ENCODE measurements at regions not wholly inside any gene's neighbourhood (a gene's known extent, or its start where the extent isn't known, plus 50 kb on each side); places are given as distances from the start of the nearest gene placed in this dataset.
"Not testable (repeated sequence)": the region's sequence is repeated elsewhere in the genome, so short reads cannot be mapped to it uniquely, and the experiment has no call there.

DNA sequence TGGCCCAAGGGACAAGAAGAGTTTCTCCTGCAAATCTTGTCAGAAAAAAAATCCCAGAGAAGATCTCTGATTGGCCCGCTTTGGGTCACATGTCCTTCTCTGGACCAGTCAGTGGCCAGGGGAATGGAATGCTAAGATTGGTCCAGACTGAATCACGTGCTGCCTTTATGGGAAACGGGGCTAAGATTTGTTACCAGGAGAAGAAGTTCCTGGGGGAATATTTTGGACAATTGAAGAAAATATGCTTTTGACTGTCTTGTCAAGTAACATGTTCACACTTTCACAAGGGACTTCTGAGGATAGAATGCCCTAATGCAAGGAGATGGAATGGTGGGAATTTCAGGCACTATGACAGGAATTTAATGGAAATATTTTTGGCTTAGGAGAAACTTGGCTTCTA lies 74.1 kb upstream of the SH3PXD2B start:
- DNase-seq (ENCODE audit: low read depth) = no peak

GRCh38 chr5:172527559-172527958 lies 73.2 kb upstream of the SH3PXD2B start:
- no peak for DNase-seq (ENCODE audit: low read depth)

DNA sequence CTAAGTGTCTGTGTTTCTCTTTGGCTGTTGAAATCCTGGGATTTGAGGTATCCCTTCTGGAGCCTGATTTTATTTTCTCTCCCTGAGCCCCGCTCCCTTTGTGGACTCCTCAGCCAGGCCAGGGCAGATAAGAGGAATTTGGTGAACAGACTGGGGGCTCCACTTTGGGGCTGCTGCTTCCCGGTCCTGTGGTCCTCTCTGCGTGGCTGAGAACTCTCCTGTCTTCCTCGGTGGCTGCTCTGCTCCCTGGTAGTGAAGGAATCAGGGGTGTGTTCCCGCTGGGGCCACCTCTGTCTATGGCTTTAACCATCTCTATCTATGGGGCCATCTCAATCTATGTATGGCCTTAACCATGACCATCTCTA lies 71.7 kb upstream of the SH3PXD2B start:
- DNase-seq (ENCODE audit: low read depth) = no peak

DNA sequence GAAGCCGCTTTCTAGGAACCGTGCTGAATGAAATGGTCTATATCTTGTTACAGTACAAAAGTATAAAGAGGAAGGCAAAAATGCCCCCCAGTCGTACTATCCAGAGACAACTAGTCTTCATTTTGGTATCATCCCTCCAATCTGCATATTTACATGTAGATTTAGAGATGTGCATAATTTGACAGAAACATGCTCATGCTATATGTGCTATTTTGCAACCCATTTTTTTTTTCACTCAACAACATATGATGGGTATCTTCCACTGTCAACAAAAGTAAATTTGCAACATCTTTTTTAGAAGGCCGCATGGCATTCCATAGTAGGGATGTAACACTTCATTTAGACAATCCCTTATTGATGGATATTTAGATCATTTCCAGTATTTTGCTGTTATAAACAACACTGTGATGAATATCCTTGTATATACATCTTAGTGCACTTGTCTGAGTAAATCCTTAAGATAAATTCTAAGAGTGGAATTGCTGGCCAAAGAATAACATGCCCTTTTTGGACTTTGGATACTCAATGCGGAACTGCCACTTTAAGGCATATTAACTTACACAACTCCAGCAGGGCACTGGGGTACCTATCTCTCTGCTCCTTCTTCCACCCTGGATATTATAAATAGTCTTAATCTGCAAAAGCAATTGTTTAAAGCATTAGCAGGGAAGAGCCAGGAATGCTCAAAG lies 71.1 kb upstream of the SH3PXD2B start:
- no peak for DNase-seq (ENCODE audit: low read depth)

GRCh38 chr5:172524573-172525021 lies 70.3 kb upstream of the SH3PXD2B start:
- DNase-seq (ENCODE audit: low read depth) = no peak

GRCh38 chr5:172523146-172523745 lies 68.9 kb upstream of the SH3PXD2B start:
- DNase-seq (ENCODE audit: low read depth) = no peak

GRCh38 chr5:172521338-172521932 lies 67.1 kb upstream of the SH3PXD2B start:
- no peak for DNase-seq (ENCODE audit: low read depth)

- no peak for DNase-seq (ENCODE audit: low read depth)
Measured at GRCh38 chr5:172511952-172512351, 57.6 kb upstream of the SH3PXD2B start.

DNA sequence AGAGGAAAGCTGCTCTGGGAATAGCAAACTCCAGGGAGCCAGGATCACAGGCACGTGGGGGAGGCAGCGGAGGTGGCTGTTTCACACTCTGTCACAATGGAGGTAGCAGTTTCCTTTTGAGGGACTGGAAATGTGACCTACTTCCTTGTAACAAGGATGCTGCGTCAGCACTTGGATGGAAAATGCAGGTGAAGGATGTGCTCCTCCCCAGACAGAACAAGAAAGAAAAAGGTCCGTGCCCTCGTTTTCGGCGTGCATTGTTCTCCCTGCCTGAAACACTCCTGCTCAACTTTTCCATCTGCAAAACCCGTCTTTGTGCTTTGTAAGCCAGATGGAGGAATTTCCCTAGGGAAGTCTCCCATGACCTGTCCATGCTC lies 55.1 kb upstream of the SH3PXD2B start:
- no peak for DNase-seq (ENCODE audit: low read depth)

- DNase-seq (ENCODE audit: low read depth) = no peak
Measured at GRCh38 chr5:172508471-172509404, 54.4 kb upstream of the SH3PXD2B start.

- not testable (repeated sequence) for DNase-seq (ENCODE audit: low read depth)
Measured at GRCh38 chr5:172507485-172507884, 53.2 kb upstream of the SH3PXD2B start.

DNA sequence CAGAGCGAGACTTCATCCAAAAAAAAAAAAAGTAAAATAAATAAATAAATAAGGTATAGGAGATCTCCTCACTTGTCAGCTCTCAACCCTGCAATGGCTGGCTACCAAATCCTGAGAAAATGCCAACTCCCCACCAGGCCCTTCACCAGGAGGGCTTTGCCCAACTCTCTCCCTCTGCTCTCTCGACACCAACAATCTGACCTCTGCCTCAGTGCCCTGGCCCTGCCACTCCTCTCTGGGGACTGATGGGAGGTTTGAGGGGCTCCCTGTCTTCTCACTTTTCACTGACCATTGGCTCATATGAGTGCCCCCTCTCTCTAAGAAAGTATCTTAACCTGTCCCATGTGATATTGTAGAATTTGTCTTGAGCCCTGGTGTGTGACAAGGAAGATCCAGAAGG lies 52.6 kb upstream of the SH3PXD2B start:
- no peak for DNase-seq (ENCODE audit: low read depth)

- no peak for DNase-seq (ENCODE audit: low read depth)
Measured at GRCh38 chr5:172506251-172506650, 51.9 kb upstream of the SH3PXD2B start.

- DNase-seq (ENCODE audit: low read depth) = no peak
Measured at GRCh38 chr5:172505845-172506244, 51.5 kb upstream of the SH3PXD2B start.

- no peak for DNase-seq (ENCODE audit: low read depth)
Measured at GRCh38 chr5:172505403-172505759, 51.1 kb upstream of the SH3PXD2B start.

GRCh38 chr5:172504701-172505402 lies 50.5 kb upstream of the SH3PXD2B start:
- no peak for DNase-seq (ENCODE audit: low read depth)

DNA sequence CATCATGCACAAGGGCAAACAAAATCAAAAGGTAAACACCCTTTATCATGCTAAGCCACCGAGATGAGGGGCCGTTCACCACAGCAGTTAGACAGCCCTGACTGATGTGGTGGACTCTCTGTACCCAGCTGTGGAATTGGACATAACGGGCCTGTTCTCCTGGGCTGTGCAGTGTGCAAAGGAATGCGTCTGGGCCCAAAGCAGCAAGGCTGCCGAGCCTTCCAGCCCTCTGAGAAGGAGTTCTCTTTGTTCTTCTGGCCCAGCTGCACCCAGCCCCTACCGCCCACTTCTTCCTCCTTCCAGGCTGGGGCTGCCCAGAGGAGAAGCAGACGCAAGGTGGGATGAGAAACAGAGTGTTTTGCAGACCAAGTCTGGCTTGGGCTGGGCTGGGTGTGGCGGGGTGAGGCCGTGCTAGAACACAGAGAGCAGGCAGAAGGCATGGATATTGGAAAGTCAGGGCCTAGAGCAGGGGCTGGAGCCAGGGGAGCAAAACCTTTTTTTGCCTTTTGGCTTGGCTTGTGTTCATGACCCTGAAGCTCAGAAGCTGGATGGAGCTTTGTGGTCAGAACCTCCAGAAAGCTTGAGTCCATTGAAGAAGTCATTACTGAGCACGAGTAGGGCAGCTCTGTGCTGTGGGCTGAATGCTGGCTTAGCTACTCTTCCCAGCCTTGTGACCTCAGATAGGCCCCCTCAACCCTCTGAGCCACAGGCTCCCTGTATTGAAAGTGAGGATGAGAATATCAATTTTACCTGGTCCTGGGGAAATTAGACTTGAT lies 49.8 kb upstream of the SH3PXD2B start:
- no peak for DNase-seq (ENCODE audit: low read depth)

Data from M059J (cell line).